WTC11 (cell line): ENCODE measurements at regions not wholly inside any gene's neighbourhood (a gene's known extent, or its start where the extent isn't known, plus 50 kb on each side); places are given as distances from the start of the nearest gene placed in this dataset.

Experiments
- CREM ChIP-seq: sonication (generic); formaldehyde crosslinking; IDR thresholded peaks from 2 replicates; pipeline ENCODE4 v1.8.1; 2022; ENCODE audit warnings: mild to moderate bottlenecking, missing genetic modification reagents, moderate library complexity
- GRHL2 ChIP-seq: fragments of 250-450 bp; sonication (Bioruptor Pico); IDR thresholded peaks from 2 replicates; pipeline ENCODE4 v1.8.0; 2022; ENCODE audit warnings: mild to moderate bottlenecking, moderate library complexity; ENCODE audit not compliant: insufficient replicate concordance, severe bottlenecking
- OVOL2 ChIP-seq: fragments of 250-450 bp; sonication (Bioruptor Pico); IDR thresholded peaks from 2 replicates; pipeline ENCODE4 v1.9.0; 2021; ENCODE audit warnings: mild to moderate bottlenecking, borderline replicate concordance
- TF ChIP-seq, protein P1 (sequence below): fragments of 200-600 bp; IDR thresholded peaks from 2 replicates; pipeline ENCODE4 v1.8.0; 2022; ENCODE audit warnings: antibody characterized with exemption

DNA sequence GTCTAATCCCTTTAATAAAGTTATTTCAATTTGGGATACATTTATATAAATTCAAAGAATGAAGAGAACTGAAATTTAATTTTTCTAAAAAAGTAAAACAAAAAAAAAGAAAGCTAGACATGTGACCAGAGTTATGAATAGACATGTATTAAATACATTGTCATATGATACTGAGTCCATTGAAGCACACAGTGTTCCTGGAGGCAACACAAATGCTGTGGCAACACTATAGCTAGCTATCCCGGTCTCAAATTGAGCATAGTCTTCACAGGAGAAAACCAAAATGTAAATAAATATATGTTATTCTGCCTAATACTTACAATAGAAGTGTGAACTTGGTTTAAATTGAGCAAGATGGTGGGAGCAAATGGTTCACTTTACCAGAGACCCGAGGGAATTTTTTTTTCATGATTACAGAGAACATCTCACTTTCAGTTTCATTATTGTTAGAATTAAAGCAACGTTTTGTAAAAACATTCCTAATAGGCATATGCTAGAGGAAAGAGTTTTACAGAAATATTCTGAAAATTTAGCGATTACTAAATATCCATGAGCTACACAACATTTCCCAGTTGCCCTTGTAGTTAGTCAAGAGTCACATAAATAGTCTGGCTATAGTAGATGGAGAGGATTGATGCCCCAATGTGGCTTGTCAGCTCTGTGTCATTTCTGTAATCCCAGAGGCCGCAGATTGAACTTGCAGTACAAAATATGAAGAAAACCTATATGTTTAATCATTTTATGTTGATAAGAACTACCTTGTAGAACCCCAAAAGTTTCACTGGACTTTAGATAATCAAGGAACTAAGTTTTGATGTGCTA, 775.7 kb upstream of the SPRY2 start:
- no peak for TF ChIP-seq GRHL2 (CRISPR knock-in tag)
- no peak for TF ChIP-seq CREM (CRISPR knock-in tag)
- no peak for TF ChIP-seq OVOL2 (CRISPR knock-in tag)
- TF ChIP-seq, protein P1, sequence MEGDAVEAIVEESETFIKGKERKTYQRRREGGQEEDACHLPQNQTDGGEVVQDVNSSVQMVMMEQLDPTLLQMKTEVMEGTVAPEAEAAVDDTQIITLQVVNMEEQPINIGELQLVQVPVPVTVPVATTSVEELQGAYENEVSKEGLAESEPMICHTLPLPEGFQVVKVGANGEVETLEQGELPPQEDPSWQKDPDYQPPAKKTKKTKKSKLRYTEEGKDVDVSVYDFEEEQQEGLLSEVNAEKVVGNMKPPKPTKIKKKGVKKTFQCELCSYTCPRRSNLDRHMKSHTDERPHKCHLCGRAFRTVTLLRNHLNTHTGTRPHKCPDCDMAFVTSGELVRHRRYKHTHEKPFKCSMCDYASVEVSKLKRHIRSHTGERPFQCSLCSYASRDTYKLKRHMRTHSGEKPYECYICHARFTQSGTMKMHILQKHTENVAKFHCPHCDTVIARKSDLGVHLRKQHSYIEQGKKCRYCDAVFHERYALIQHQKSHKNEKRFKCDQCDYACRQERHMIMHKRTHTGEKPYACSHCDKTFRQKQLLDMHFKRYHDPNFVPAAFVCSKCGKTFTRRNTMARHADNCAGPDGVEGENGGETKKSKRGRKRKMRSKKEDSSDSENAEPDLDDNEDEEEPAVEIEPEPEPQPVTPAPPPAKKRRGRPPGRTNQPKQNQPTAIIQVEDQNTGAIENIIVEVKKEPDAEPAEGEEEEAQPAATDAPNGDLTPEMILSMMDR = no peak
